Esophagus squamous epithelium (tissue), 5 donors: ENCODE measurements at regions not wholly inside any gene's neighbourhood (a gene's known extent, or its start where the extent isn't known, plus 50 kb on each side); places are given as distances from the start of the nearest gene placed in this dataset.

Experiments
- DNase-seq: peaks from one replicate; lab custom pipeline; 2025; lab: John Stamatoyannopoulos, UW
- H3K27ac ChIP-seq, 4 donors: fragments of 200-600 bp; sonication (generic); one replicate each; pipeline ENCODE4 v1.5.1; 2016 to 2019; ENCODE audit warnings: mild to moderate bottlenecking in 1 of 4
- H3K27me3 ChIP-seq, 4 donors: fragments of 200-600 bp; sonication (generic); 1 replicate in 3 of 4; 2 replicates in 1 of 4; pipeline versions ENCODE4 v1.5.1 to v1.6.0; 2017 to 2021; ENCODE audit warnings: antibody characterized with exemption in 1 of 4
- H3K36me3 ChIP-seq, 3 donors: fragments of 200-600 bp; sonication (generic); one replicate each; pipeline ENCODE4 v1.5.1; 2016 to 2019
- H3K4me1 ChIP-seq, 3 donors: fragments of 200-600 bp; sonication (generic); one replicate each; pipeline ENCODE4 v1.5.1; 2017 to 2019
- H3K4me3 ChIP-seq, 4 donors: fragments of 200-600 bp; sonication (generic); 1 replicate in 3 of 4; 2 replicates in 1 of 4; pipeline ENCODE4 v1.5.1; 2016 to 2019; ENCODE audit warnings: mild to moderate bottlenecking in 2 of 4, moderate library complexity in 1 of 4
- H3K9me3 ChIP-seq, 3 donors: fragments of 200-600 bp; sonication (generic); one replicate each; pipeline ENCODE4 v1.5.1; 2016 to 2019
- POLR2A ChIP-seq, 4 donors: fragments of 450-650 bp; IDR thresholded peaks; one replicate each; pipeline ENCODE4 v1.6.1; 2017; ENCODE audit warnings: antibody characterized with exemption in 4 of 4, mild to moderate bottlenecking in 4 of 4, moderate library complexity in 3 of 4
- WGBS, 2 donors: methylation state at CpG; one replicate each; pipeline ENCODE4 v1.1.5; 2018; 5-methylcytosine and 5-hydroxymethylcytosine counted together
- intact Hi-C: fragments of 100-400 bp; cut with DNase I; formaldehyde crosslinking; loops from one replicate; pipeline ENCODE4 v1.15.0; 2022
- TF ChIP-seq, protein P1 (sequence below), 6 experiments: fragments of 450-650 bp in 4 of 6; fragments of 200-600 bp in 2 of 6; sonication (generic) in 2 of 6; IDR thresholded peaks; one replicate each; pipeline ENCODE4 v1.5.1; 2016 to 2019; ENCODE audit warnings: antibody characterized with exemption in 6 of 6, mild to moderate bottlenecking in 4 of 6, moderate library complexity in 4 of 6
- donor health status: DM: yes; HTN: yes; CAD: no.

DNA sequence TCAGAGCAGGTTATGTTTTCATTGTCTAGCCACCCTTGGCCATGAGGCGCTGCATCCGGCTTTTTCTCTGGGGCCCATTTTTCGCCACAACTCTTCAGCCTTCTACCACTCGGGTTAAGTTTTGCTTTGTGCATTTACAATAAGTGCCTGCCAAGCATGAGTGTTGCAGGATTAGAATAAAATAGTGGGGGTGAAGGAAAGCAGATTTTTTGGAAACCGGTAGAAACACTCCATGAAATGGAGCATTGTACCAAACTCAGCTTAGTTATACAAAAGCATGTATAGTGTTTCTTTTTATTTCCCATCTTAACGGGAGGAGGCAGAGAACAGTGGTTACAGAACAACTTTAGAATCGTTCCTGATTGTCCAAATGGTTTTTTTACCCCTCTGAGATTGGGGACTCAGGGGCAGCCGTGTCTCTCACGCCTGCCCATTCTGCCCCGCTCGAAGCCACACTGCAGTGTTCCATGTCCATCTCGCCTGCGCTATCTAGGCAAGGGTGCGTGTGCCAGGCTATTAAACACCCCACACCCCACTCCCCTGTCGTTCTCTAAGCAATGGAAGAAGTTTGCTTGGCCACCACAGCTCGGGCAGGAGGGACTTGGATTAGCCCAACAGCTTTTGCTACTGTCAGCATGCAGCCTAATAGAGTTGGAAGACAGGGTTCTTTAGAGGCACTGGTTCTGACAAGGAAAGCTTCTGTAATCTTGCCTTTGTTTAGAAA is 268.8 kb upstream of the WWC1 start:
- Histone ChIP-seq H3K27me3 (no peaks in the 10 kb centered on the region), H3K27ac (peak overlapping the region in 1 of 4 donors; percentile 32), H3K4me1 (peaks cover 0 to 32% (median 11%) of the 10 kb centered on the region in 3 donors), H3K36me3 (no peaks in the 10 kb centered on the region), H3K9me3 (no peaks in the 10 kb centered on the region), H3K4me3 (peak overlapping the region in 1 of 4 donors; percentile 21)
- WGBS, 2 donors: 44 to 63% methylated on average over 14 to 15 of the region's 16 CpGs
- intact Hi-C loops: no loop called here
- TF ChIP-seq POLR2A (IDR thresholded peaks at IDR 0.05): no peak
- TF ChIP-seq, protein P1, sequence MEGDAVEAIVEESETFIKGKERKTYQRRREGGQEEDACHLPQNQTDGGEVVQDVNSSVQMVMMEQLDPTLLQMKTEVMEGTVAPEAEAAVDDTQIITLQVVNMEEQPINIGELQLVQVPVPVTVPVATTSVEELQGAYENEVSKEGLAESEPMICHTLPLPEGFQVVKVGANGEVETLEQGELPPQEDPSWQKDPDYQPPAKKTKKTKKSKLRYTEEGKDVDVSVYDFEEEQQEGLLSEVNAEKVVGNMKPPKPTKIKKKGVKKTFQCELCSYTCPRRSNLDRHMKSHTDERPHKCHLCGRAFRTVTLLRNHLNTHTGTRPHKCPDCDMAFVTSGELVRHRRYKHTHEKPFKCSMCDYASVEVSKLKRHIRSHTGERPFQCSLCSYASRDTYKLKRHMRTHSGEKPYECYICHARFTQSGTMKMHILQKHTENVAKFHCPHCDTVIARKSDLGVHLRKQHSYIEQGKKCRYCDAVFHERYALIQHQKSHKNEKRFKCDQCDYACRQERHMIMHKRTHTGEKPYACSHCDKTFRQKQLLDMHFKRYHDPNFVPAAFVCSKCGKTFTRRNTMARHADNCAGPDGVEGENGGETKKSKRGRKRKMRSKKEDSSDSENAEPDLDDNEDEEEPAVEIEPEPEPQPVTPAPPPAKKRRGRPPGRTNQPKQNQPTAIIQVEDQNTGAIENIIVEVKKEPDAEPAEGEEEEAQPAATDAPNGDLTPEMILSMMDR (IDR thresholded peaks at IDR 0.05): no peak
- DNase-seq: no peak

DNA sequence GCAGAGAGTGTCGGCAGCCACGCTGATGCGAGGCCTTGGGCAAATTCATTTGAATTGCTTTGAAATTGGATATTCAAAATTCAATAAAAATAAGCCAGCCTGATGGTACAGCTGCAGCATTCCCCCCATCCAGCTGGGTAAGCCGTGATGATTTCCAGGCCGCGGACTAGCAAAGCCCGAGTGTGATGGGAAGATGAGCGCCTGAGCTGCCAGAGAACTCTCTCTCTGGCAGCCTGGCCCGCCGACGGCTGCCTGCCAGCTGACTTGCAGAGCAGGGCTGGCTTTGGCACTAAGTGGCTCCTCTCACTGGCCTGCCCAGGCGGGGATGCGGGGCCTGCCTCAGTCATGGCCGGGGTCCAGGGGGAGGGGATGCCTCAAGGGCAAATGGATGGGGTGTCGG is 268.3 kb upstream of the WWC1 start:
- no peak for DNase-seq
- no peaks in the 10 kb centered on the region for H3K36me3 ChIP-seq
- no peaks in the 10 kb centered on the region for H3K9me3 ChIP-seq
- peak overlapping the region in 1 of 4 donors; percentile 32 for H3K27ac ChIP-seq
- no peaks in the 10 kb centered on the region for H3K27me3 ChIP-seq
- H3K4me1 ChIP-seq: peaks cover 0 to 32% (median 11%) of the 10 kb centered on the region in 3 donors
- no peak for TF ChIP-seq POLR2A (IDR thresholded peaks at IDR 0.05)
- TF ChIP-seq, protein P1 (IDR thresholded peaks at IDR 0.05): no peak
- peak overlapping the region in 1 of 4 donors; percentile 21 for H3K4me3 ChIP-seq
- intact Hi-C loops: no loop called here
- WGBS, 2 donors: 14 to 17% methylated on average over 10 to 11 of the region's 15 CpGs

DNA sequence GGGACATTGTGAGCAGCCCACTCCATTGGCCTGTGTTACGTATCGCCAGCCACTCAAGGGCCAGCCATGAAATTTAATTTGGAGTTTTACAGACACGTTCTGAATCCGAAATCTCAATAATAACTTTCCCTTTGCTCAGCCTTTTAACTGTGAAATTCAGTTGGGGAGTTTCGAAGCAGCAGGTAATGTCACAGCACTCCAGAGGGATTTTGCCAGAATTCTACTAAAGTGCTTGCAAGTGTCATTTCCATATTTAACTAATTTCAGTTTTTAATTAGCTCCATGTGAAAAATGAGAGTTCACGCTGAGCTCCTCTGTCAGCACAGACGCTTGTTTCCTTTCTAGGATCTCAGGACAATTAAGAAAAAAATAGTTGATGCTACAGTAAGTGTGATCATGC is 267.1 kb upstream of the WWC1 start:
- Histone ChIP-seq H3K9me3 (no peaks in the 10 kb centered on the region), H3K4me1 (peaks cover 0 to 32% (median 11%) of the 10 kb centered on the region in 3 donors), H3K27ac (no peak overlapping the region), H3K27me3 (no peaks in the 10 kb centered on the region), H3K4me3 (no peak overlapping the region), H3K36me3 (no peaks in the 10 kb centered on the region)
- TF ChIP-seq, protein P1 (IDR thresholded peaks at IDR 0.05): no peak
- no peak for TF ChIP-seq POLR2A (IDR thresholded peaks at IDR 0.05)
- intact Hi-C loops: no loop called here
- DNase-seq: no peak
- 84 to 94% methylated on average over 7 of the region's 7 CpGs for WGBS, 2 donors

DNA sequence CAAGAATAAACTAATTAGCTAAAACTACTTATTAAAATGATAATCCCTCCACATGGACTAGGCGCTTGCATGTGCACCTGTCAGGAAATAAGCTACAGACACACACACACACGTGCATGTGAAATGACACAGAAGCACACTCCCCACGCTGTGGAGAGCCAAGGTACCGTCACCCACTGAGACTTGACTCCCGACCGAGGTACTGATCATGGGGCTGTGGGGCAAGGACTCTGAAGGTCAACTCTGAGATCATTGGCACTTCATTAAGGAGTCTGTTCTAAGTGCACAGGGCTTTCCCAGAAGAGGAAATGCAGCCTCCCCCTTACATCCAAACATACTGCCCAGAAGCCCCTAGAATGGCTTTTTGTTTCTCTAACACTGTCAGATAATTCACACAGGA is 264.4 kb upstream of the WWC1 start:
- no peak for DNase-seq
- 57 to 66% methylated on average over 6 of the region's 6 CpGs for WGBS, 2 donors
- no peak overlapping the region for H3K4me3 ChIP-seq
- H3K27ac ChIP-seq: no peak overlapping the region
- no peak for TF ChIP-seq POLR2A (IDR thresholded peaks at IDR 0.05)
- TF ChIP-seq, protein P1 (IDR thresholded peaks at IDR 0.05): no peak
- no peaks in the 10 kb centered on the region for H3K9me3 ChIP-seq
- H3K4me1 ChIP-seq: peaks cover 0 to 19% (median 11%) of the 10 kb centered on the region in 3 donors
- intact Hi-C loops: no loop called here
- no peaks in the 10 kb centered on the region for H3K27me3 ChIP-seq
- H3K36me3 ChIP-seq: no peaks in the 10 kb centered on the region

DNA sequence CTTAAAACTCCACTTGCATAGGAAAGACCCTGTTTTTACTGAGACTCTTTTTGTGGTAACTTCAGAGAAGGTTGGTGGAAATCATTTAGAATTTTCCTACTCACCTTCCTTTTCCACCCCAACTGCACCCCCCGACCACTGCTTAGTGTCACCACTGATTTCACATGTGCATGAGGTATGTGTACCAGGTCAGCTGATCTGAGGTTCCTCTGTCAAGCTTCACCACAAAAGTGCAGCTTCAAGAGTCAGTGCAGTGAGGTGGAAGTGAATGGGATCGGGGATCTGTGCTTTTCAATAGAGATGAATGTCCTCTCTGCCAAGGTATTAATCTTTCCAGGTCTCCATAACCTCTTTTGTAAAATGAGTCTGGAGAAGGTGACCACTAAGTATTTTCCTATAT is 260.5 kb upstream of the WWC1 start:
- Histone ChIP-seq H3K9me3 (no peaks in the 10 kb centered on the region), H3K27me3 (no peaks in the 10 kb centered on the region), H3K4me3 (no peak overlapping the region), H3K27ac (no peak overlapping the region), H3K36me3 (no peaks in the 10 kb centered on the region), H3K4me1 (no peaks in the 10 kb centered on the region)
- WGBS, 2 donors: 74 to 92% methylated on average over 2 of the region's 2 CpGs
- intact Hi-C loops: no loop called here
- TF ChIP-seq, protein P1 (IDR thresholded peaks at IDR 0.05): no peak
- no peak for TF ChIP-seq POLR2A (IDR thresholded peaks at IDR 0.05)
- DNase-seq: no peak
